Mucosa of gallbladder (tissue), 1 donor: ENCODE measurements at regions not wholly inside any gene's neighbourhood (a gene's known extent, or its start where the extent isn't known, plus 50 kb on each side); places are given as distances from the start of the nearest gene placed in this dataset.

Experiments used
- DNase-seq: peaks from one replicate; pipeline ENCODE4 v3.0.0-alpha.2; 2020; ENCODE audit warnings: low spot score
- donor health status: DM: no; HTN: no; CAD: no.

GRCh38 chr15:53462651-53463050, 296.8 kb downstream of the WDR72 start:
- DNase-seq: no peak

- no peak for DNase-seq
These were observed 297.8 kb downstream of the WDR72 start for GRCh38 chr15:53461677-53462076.

GRCh38 chr15:53458736-53459135, 300.7 kb downstream of the WDR72 start:
- no peak for DNase-seq

GRCh38 chr15:53457479-53457878, 302.0 kb downstream of the WDR72 start:
- no peak for DNase-seq

- peak; percentile 41 for DNase-seq
These were observed 304.4 kb downstream of the WDR72 start for GRCh38 chr15:53454843-53455721.

GRCh38 chr15:53454535-53454842, 305.0 kb downstream of the WDR72 start:
- DNase-seq: peak; percentile 19

- peak; percentile 90 for DNase-seq
These were observed 306.0 kb downstream of the WDR72 start for GRCh38 chr15:53453253-53454105.

GRCh38 chr15:53448232-53449015, 311.0 kb downstream of the WDR72 start:
- DNase-seq: no peak

GRCh38 chr15:53447742-53448141, 311.7 kb downstream of the WDR72 start:
- no peak for DNase-seq

GRCh38 chr15:53447053-53447574, 312.3 kb downstream of the WDR72 start:
- DNase-seq: no peak

GRCh38 chr15:53446376-53446775, 313.1 kb downstream of the WDR72 start:
- no peak for DNase-seq

- no peak for DNase-seq
These were observed 313.9 kb downstream of the WDR72 start for GRCh38 chr15:53445531-53445930.

- no peak for DNase-seq
These were observed 321.2 kb downstream of the WDR72 start for GRCh38 chr15:53437985-53438841.

GRCh38 chr15:53437366-53437765, 322.1 kb downstream of the WDR72 start:
- DNase-seq: no peak

GRCh38 chr15:53434174-53434678, 325.2 kb downstream of the WDR72 start:
- DNase-seq: no peak

GRCh38 chr15:53416219-53416940, 343.1 kb downstream of the WDR72 start:
- no peak for DNase-seq

GRCh38 chr15:53414167-53414566, 345.3 kb downstream of the WDR72 start:
- no peak for DNase-seq

GRCh38 chr15:53412542-53412941, 346.9 kb downstream of the WDR72 start:
- DNase-seq: no peak

GRCh38 chr15:53404930-53405493, 354.5 kb downstream of the WDR72 start:
- DNase-seq: no peak

GRCh38 chr15:53401503-53401902, 358.0 kb downstream of the WDR72 start:
- no peak for DNase-seq
